ENCODE measurements at regions not wholly inside any gene's neighbourhood (a gene's known extent, or its start where the extent isn't known, plus 50 kb on each side); places are given as distances from the start of the nearest gene placed in this dataset.
A peak's percentile ranks its signal among the peaks of the same experiment; 100 is the strongest.

DNA sequence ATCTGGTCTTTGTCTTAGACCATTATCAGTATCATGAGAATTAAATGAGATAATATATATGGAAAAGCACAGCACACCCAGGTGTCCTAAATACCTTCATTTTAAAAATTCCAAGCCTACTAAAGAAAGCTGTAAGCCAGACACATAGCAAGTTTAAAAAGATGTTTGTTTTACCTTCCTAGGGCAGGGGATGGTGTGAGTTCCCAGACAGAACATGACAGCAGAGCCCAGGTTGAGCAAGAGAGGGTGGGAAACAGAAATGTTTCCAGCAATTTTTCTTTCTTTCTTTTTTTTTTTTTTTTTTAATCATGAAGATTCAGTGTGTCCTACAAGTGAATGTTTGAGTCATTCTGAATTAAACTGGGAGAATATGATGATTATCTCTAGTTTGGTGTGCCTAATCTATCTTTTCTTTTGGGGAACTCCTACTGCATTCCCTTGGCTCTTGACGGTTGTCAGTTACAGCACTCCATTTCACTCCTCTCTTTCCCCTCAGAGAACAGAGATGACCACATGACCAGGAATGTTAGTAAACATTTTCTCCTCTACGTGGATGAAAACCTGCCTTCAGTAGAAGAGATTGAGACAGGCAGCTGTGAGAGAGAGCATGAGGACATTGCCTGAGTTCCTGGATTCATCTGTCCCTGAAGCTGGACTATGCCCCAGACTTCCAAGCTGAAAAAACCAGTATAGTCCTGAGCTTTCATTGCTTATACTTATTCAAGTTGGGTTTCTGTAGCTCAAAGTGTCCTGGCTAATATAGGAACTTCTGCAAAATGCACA, 54.5 kb upstream of the ARL14 start:
- H3K36me3 ChIP-seq (ENCODE audit: control insufficient read depth in 2 of 2, insufficient read depth in 2 of 2, low read length in 2 of 2): no peaks in the 10 kb centered on the region
- no peaks in the 10 kb centered on the region for H3K27me3 ChIP-seq (ENCODE audit: control insufficient read depth in 2 of 2, insufficient read depth in 2 of 2, low read length in 2 of 2)
- no peaks in the 10 kb centered on the region for H3K4me1 ChIP-seq (ENCODE audit: control insufficient read depth in 2 of 2, insufficient read depth in 2 of 2, low read length in 2 of 2)
- H3K27ac ChIP-seq (ENCODE audit: low read depth in 2 of 2, low read length in 2 of 2): no peak overlapping the region
- H3K9ac ChIP-seq (ENCODE audit: low read depth in 1 of 2, low read length in 2 of 2): no peak overlapping the region
- H3K9me3 ChIP-seq (ENCODE audit: control insufficient read depth in 2 of 2, low read length in 2 of 2): no peaks in the 10 kb centered on the region
- H3K4me3 ChIP-seq (ENCODE audit: low read length in 2 of 2): no peak overlapping the region

DNA sequence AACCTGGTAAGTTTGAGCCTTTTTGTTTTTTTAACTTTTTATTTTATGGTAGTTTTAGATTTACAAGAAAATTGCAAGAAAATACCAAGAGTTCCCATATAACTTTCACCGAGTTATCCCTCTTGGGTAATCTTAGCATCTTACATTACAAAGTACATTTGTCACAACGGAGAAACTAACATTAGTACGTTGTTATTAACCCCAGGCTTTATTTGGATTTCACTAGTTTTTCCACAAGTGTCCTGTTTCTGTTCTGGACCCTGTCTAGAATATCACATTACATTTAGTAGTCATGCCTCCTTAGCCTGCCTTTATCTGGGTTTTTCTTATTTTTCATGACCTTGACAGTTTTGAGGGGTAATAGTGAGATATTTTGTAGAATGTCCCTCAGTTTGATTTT, 53.5 kb upstream of the KPNA4 start:
- Histone ChIP-seq H3K27me3 (ENCODE audit: control insufficient read depth in 2 of 2, insufficient read depth in 2 of 2, low read length in 2 of 2) (no peaks in the 10 kb centered on the region), H3K9me3 (ENCODE audit: control insufficient read depth in 2 of 2, low read length in 2 of 2) (no peaks in the 10 kb centered on the region), H3K4me3 (ENCODE audit: low read length in 2 of 2) (no peak overlapping the region), H3K9ac (ENCODE audit: low read depth in 1 of 2, low read length in 2 of 2) (no peak overlapping the region), H3K36me3 (ENCODE audit: control insufficient read depth in 2 of 2, insufficient read depth in 2 of 2, low read length in 2 of 2) (no peaks in the 10 kb centered on the region), H3K4me1 (ENCODE audit: control insufficient read depth in 2 of 2, insufficient read depth in 2 of 2, low read length in 2 of 2) (no peaks in the 10 kb centered on the region), H3K27ac (ENCODE audit: low read depth in 2 of 2, low read length in 2 of 2) (no peak overlapping the region)

DNA sequence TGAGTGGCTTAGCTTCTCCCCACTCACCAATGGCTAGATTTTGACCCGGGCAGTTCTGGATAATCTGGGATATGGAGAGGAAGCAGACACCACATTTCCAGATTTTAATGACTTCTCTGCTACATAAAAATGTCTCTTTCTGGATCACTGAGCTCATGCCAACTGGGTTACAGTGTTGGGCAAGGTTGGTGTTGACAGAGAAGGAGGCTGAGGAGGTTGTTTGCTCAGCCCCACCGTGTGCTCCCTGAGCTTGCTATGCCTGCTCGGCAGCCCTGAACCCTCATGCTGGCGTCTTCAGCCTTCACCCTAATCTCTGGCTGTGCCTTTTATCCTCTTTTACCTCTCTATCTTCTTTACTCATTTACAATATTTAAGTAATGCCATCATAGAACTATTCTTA, 53.0 kb upstream of the KPNA4 start:
- Histone ChIP-seq H3K27me3 (ENCODE audit: control insufficient read depth in 2 of 2, insufficient read depth in 2 of 2, low read length in 2 of 2) (no peaks in the 10 kb centered on the region), H3K27ac (ENCODE audit: low read depth in 2 of 2, low read length in 2 of 2) (no peak overlapping the region), H3K9ac (ENCODE audit: low read depth in 1 of 2, low read length in 2 of 2) (no peak overlapping the region), H3K9me3 (ENCODE audit: control insufficient read depth in 2 of 2, low read length in 2 of 2) (no peaks in the 10 kb centered on the region), H3K4me1 (ENCODE audit: control insufficient read depth in 2 of 2, insufficient read depth in 2 of 2, low read length in 2 of 2) (no peaks in the 10 kb centered on the region), H3K36me3 (ENCODE audit: control insufficient read depth in 2 of 2, insufficient read depth in 2 of 2, low read length in 2 of 2) (no peaks in the 10 kb centered on the region), H3K4me3 (ENCODE audit: low read length in 2 of 2) (peak overlapping the region in 1 of 2 donors; percentile 29)

DNA sequence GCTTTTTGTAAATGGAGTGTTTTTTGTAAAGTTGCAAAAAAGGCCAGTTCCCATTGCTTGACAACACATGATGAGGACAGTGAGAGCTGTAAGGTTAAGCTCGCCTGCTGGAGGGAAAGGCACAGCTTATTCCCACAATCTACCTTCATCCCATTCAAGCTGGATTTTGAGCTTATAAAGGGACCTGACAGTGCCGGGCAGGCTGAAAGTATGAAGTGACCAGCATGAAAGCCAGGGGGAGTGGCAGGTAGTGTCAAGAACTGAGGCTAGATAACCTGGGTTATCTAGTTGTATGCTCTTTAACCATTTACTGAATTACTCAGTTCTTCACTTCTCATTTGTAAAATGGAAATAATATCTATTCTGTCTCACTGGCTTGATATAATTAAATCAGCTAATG, 52.3 kb upstream of the KPNA4 start:
- Histone ChIP-seq H3K9me3 (ENCODE audit: control insufficient read depth in 2 of 2, low read length in 2 of 2) (no peaks in the 10 kb centered on the region), H3K27me3 (ENCODE audit: control insufficient read depth in 2 of 2, insufficient read depth in 2 of 2, low read length in 2 of 2) (no peaks in the 10 kb centered on the region), H3K36me3 (ENCODE audit: control insufficient read depth in 2 of 2, insufficient read depth in 2 of 2, low read length in 2 of 2) (no peaks in the 10 kb centered on the region), H3K27ac (ENCODE audit: low read depth in 2 of 2, low read length in 2 of 2) (no peak overlapping the region), H3K4me3 (ENCODE audit: low read length in 2 of 2) (no peak overlapping the region), H3K4me1 (ENCODE audit: control insufficient read depth in 2 of 2, insufficient read depth in 2 of 2, low read length in 2 of 2) (no peaks in the 10 kb centered on the region), H3K9ac (ENCODE audit: low read depth in 1 of 2, low read length in 2 of 2) (no peak overlapping the region)

DNA sequence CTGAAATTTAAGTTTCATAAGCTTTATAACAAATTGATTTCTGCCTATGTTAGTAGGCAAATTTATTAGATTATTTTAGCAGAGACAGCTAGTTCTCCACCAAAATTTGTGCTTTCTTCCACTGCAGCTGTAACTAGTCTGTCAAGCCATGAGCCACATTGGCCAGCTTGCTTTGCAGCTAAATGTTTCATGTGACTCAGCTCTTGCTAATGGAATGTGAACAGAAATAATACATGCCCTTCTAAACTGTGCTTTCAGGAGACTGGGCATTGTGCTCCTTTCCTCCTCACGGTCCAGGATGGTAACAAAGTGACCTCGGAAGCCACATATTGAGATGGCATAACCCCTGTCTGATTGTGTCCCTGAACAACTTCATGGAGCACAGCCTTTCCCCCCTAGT, 51.3 kb upstream of the KPNA4 start:
- no peak overlapping the region for H3K27ac ChIP-seq (ENCODE audit: low read depth in 2 of 2, low read length in 2 of 2)
- no peaks in the 10 kb centered on the region for H3K27me3 ChIP-seq (ENCODE audit: control insufficient read depth in 2 of 2, insufficient read depth in 2 of 2, low read length in 2 of 2)
- no peaks in the 10 kb centered on the region for H3K36me3 ChIP-seq (ENCODE audit: control insufficient read depth in 2 of 2, insufficient read depth in 2 of 2, low read length in 2 of 2)
- H3K9me3 ChIP-seq (ENCODE audit: control insufficient read depth in 2 of 2, low read length in 2 of 2): no peaks in the 10 kb centered on the region
- H3K4me1 ChIP-seq (ENCODE audit: control insufficient read depth in 2 of 2, insufficient read depth in 2 of 2, low read length in 2 of 2): no peaks in the 10 kb centered on the region
- H3K4me3 ChIP-seq (ENCODE audit: low read length in 2 of 2): no peak overlapping the region
- H3K9ac ChIP-seq (ENCODE audit: low read depth in 1 of 2, low read length in 2 of 2): no peak overlapping the region

DNA sequence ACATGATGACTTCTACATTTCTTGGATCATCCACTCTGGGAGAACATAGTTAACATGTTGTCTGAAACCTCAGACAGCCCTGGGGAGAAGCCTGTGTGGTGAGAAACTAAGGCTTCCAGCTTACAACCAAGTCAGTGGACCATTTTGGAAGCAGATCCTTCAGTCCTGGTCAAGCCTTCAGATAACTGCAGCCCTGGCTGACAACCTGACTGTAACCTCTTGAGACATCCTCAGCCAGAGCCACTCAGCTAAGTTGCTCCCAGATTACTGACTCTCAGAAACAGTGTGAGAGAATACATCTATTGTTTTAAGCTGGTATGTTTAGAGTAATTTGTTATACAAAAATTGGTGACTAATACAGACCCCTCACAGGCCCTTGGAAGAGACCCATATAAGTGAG, 50.9 kb upstream of the KPNA4 start:
- Histone ChIP-seq H3K4me1 (ENCODE audit: control insufficient read depth in 2 of 2, insufficient read depth in 2 of 2, low read length in 2 of 2) (no peaks in the 10 kb centered on the region), H3K27ac (ENCODE audit: low read depth in 2 of 2, low read length in 2 of 2) (no peak overlapping the region), H3K4me3 (ENCODE audit: low read length in 2 of 2) (no peak overlapping the region), H3K27me3 (ENCODE audit: control insufficient read depth in 2 of 2, insufficient read depth in 2 of 2, low read length in 2 of 2) (no peaks in the 10 kb centered on the region), H3K9me3 (ENCODE audit: control insufficient read depth in 2 of 2, low read length in 2 of 2) (no peaks in the 10 kb centered on the region), H3K36me3 (ENCODE audit: control insufficient read depth in 2 of 2, insufficient read depth in 2 of 2, low read length in 2 of 2) (no peaks in the 10 kb centered on the region), H3K9ac (ENCODE audit: low read depth in 1 of 2, low read length in 2 of 2) (no peak overlapping the region)

Data from mucosa of rectum (tissue), 2 donors.